ENCODE measurements at regions not wholly inside any gene's neighbourhood (a gene's known extent, or its start where the extent isn't known, plus 50 kb on each side); places are given as distances from the start of the nearest gene placed in this dataset.

DNA sequence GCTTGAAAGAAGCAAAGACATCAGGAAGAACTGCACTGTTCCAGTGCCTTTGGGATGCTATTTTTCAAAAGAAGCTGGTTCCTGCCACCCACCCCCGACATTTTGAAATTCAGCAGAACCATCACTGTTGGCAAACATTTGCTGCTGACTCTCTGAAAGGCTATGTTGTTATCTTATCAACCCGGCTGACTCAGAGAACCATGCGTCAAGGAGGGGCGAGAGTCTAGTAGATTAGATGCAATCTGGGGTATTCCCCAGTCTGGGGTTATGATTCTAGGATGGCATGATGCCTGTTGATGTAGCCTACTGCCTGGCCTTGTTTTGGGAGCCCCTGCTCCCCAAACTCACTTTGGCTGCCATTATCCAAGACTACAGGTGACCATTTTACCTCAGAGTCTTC is 267.8 kb upstream of the RUNX1 start:
- no peak for TF ChIP-seq ZNF274 (IDR thresholded peaks at IDR 0.05; ENCODE audit: low read depth, low read length)
- H3K4me3 ChIP-seq (ENCODE audit: low read length): no peak overlapping the region

DNA sequence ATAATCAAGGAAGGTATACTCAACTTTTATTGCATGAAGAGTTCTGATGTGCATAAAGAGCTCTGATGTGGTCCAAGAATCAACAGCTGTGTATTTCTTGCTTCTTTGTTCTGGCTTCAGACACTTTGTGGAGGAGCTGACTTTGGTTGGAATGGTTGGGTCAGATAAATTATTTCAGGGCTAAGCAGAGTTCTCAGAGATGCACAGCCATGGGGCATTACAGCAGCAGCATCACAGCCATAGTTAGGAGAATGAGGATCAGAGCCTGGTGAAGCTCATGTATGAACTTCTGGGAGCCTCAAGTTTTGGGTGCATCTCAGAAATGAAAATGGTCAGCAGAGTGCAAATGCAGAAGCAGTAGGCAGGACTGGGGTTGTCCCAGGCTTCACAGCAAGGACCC is 267.4 kb upstream of the RUNX1 start:
- no peak for TF ChIP-seq ZNF274 (IDR thresholded peaks at IDR 0.05; ENCODE audit: low read depth, low read length)
- H3K4me3 ChIP-seq (ENCODE audit: low read length): no peak overlapping the region

DNA sequence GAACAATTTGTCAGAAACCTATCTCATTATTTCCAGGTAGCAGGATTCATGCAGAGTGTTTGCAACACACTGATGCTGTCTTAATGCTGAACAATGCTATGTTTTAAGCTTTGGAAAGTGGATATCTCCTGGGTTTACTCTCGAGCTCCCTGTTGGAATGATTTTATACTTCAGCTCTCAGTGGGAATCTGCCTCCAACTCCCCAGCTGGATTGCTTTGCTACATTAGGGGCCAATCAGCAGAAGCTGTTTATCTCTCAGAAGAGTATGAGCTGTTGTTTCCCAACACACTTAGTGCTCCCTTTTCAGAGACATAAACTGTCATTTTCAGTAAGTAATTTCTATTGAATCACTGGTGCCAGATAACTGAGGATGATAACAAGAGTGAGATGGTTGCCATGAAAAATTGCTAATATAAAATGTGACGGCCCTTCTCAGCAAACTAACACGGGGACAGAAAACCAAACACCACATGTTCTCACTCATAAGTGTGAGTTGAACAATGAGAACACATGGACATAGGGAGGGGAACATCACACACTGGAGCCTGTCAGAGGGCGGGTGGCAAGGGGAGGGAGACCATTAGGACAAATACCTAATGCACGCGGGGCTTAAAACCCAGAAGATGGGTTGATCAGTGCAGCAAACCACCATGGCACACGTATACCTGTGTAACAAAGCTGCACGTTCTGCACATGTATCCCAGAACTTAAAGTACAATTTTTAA is 265.9 kb upstream of the RUNX1 start:
- H3K4me3 ChIP-seq (ENCODE audit: low read length): no peak overlapping the region
- TF ChIP-seq ZNF274 (IDR thresholded peaks at IDR 0.05; ENCODE audit: low read depth, low read length): no peak

DNA sequence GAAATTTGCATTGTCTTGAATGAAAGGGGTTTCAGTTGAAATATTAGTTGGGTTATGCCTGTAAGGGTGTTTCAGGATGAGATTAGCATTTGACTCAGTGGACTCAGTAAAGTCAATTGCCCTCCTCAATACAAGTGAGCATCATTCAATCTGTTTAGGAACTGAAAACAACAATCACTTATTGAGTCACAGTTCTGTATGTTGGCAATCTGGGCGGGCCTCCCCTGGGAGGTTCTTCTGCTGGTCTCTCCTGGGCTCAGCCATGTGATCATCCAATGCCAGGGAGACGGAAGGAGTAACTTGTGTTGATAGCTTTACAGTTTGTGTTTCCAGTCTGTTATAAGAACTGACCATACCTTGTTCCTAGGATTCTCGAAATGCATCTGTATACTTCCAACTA is 262.9 kb upstream of the RUNX1 start:
- H3K4me3 ChIP-seq (ENCODE audit: low read length): no peak overlapping the region
- no peak for TF ChIP-seq ZNF274 (IDR thresholded peaks at IDR 0.05; ENCODE audit: low read depth, low read length)

DNA sequence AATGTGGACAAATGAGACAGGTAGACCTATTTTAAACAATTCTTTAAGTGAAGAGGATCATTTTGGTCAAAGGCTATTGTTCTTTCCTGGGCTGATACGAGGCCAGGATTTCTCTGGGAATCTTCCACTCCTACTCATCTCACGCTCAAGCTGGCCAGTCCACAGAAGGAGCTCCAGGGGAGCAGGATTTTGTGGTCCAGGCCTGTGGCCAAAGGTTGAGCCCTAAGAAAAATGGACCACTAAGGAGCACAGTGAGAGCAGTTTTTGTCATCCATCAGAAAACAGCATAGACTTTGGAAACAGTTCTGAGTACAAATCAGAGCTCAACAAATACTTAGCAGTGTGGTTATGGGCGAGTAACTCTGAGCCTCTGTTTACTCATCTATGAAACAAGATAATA is 260.2 kb upstream of the RUNX1 start:
- no peak for TF ChIP-seq ZNF274 (IDR thresholded peaks at IDR 0.05; ENCODE audit: low read depth, low read length)
- H3K4me3 ChIP-seq (ENCODE audit: low read length): no peak overlapping the region

DNA sequence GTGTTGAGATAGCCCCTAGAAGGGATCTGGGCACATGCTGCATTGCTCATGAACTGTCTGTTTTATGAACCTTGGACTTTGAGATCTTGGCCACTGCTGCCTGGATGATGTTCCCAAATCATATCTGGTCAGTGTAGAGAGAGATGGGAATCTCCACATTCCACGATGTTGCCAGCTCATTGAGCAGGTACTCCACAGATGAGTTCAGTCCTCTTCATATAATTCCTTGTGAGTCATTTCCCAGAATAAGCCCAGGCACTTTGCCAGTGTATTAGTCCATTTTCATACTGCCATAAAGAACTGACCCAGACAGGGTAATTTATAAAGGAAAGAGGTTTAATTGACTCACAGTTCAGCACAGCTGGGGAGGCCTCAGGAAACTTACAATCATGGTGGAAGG is 254.0 kb upstream of the RUNX1 start:
- no peak for TF ChIP-seq ZNF274 (IDR thresholded peaks at IDR 0.05; ENCODE audit: low read depth, low read length)
- H3K4me3 ChIP-seq (ENCODE audit: low read length): no peak overlapping the region

DNA sequence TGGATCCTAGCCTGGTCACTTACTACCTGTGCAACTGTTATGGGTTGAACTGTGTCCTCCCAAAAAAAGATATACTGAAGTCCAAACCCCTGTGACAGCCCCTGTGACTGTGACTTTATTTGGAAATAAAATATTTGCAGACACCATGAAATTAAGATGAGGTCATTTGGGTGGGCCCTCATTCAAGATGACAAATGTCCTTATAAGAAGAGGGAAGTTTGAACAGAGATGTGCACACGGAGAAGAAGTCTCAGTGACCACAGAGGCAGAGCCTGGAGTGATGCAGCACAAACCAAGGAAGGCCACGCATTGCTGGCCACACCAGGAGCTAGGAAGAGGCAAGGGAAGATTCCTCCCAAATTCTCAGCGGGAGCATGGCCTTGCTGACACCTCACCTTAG is 249.7 kb upstream of the RUNX1 start:
- no peak overlapping the region for H3K4me3 ChIP-seq (ENCODE audit: low read length)
- TF ChIP-seq ZNF274 (IDR thresholded peaks at IDR 0.05; ENCODE audit: low read depth, low read length): no peak

DNA sequence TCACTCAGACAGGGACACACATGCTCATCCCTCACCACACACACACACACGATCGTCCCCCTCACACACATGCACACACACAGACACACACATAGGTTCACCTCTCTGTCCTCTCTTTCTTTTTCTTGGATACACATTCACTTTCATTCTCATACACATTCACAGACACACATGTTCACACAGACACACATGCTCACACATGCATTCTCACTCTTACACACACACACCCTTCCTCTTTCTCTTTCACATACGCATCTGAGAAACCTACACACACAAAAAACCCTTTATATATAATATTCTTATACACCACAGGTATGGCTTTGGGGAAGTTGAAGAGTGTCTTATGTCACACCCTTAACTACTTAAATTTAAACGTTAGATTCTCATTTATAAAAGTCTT is 248.6 kb upstream of the RUNX1 start:
- no peak overlapping the region for H3K4me3 ChIP-seq (ENCODE audit: low read length)
- TF ChIP-seq ZNF274 (IDR thresholded peaks at IDR 0.05; ENCODE audit: low read depth, low read length): no peak

DNA sequence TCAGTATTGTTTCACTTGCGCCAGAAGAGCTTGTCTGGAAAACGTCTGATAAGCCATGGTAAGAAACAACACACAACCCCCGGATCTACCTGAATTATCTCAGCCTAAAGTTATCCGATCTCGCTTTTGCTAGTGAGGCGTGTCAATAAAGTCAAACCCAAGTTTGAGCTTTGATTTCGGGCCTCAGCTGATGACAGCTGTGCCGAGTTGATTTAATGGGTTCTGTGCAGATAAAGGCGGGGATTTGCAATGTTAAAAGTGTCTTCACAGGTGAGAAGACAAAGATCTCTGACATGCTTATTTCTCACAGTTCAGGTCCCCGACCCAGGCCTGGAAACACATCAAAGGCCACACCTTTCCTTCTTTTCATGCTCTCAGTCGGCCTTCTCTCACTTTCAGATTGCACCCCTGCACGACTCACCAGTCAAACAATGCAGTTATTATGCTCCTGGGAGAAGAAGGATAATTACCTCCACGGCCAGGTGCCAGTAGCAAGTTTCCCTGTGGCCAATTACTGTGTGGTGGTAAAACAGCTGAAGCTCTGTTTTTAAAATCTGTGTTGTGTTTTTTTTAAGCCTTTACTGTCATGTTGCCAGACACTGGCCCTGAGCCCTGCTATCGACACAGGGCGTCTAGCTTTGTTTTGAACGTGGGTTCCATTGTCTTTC is 245.3 kb upstream of the RUNX1 start:
- TF ChIP-seq ZNF274 (IDR thresholded peaks at IDR 0.05; ENCODE audit: low read depth, low read length): no peak
- no peak overlapping the region for H3K4me3 ChIP-seq (ENCODE audit: low read length)

DNA sequence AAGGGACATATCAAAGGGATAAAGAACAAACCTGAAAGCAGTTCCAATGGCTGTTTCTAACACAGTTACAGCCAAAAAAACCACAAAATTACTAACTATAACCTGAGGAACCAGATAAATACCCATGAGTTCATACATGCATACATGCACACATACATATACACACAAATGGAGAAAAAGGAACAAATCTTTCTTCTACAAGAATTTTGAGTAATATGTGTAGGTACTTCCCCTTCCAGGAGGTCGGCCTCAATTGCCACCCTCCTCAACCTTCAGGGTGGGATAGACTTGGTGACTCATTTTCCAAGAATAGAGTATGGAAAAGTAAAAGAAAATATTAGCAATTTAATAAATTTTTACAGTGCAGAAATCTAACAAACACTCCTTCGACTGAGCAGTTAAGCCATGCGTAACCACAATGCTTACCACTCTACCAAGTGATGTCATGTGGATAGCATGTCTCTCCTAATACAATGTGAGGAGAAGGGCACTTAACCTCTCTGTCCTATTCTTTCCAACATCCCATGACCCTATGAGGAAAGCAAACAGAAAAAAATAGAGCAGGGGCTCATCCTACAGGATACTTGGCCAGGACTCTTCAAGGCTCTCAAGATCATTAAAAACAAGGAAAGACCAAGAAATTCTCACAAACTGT is 243.0 kb upstream of the RUNX1 start:
- H3K4me3 ChIP-seq (ENCODE audit: low read length): no peak overlapping the region
- no peak for TF ChIP-seq ZNF274 (IDR thresholded peaks at IDR 0.05; ENCODE audit: low read depth, low read length)

DNA sequence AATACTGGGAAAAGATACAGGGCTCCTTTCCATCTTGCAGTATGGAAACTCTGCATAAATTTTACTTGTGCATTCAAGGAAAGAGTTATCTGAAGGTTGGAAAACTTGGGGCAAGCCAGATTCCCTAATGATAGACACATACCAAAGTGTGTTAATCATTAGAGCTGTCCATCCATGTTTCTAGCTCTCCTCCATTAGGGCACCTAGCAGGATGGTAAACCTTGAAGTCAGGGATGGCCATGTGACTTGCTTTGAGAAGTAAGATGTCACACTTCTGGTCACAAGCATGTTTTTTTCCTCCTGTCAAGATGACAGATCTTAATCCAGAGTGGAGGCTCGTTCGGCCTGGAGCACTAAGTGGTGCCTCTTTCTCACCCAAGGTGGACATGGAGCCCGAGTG is 241.9 kb upstream of the RUNX1 start:
- H3K4me3 ChIP-seq (ENCODE audit: low read length): no peak overlapping the region
- no peak for TF ChIP-seq ZNF274 (IDR thresholded peaks at IDR 0.05; ENCODE audit: low read depth, low read length)

DNA sequence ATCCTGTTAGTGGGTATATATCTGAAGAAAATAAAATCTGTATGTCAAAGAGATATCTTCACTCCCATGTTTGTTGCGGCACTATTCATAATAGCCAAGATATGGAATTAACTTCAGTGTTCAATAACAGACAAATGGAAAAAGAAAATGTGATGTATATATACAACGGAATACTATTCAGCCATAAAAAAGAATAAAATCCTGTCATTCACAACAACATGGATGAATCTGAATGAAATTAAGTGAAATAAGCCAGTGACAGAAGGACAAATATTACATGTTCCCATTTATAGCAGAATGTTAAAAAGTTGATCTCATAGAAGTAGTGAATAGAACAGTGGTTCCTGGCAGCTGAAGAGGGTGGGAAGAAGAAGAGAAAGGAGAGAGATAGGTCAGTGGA is 239.1 kb upstream of the RUNX1 start:
- no peak for TF ChIP-seq ZNF274 (IDR thresholded peaks at IDR 0.05; ENCODE audit: low read depth, low read length)
- no peak overlapping the region for H3K4me3 ChIP-seq (ENCODE audit: low read length)

DNA sequence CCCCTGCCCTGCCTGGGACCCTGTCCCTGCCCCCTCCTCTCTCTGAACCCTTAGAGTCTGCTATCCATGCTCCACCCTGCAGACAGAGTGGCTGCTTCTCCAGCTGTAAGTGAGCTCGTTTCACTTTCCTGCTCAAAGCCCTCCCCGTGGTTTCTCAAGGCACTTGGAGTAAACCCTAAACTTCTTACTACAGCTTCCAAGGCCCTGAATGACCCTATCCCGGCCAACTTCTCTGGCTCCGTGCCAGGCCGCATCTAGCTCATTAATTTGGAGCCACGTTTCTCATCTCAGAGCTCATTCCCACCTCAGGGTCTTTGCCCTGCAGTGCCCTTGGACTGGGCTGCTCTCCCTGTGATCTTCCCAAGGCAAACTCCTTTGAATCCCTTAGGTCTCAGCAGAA is 235.1 kb upstream of the RUNX1 start:
- no peak overlapping the region for H3K4me3 ChIP-seq (ENCODE audit: low read length)
- TF ChIP-seq ZNF274 (IDR thresholded peaks at IDR 0.05; ENCODE audit: low read depth, low read length): no peak

DNA sequence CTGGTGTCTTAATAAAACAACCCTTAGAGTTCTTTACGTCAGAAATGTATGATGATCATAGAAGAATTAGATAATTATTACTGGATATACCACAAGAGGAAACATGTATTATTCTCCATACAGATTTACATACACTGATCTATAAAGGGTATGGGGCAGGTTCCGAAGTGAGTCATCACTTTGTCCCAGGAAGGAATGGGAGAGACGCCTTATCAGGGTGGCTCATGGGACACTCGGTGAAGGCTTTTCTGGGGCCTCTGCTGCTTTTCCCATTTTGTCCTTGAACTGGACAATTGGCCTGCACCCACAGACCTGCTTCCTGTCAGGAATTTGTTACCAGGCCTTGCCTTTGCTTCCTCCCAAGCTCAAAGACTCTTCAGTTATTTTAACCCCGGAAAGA is 233.8 kb upstream of the RUNX1 start:
- TF ChIP-seq ZNF274 (IDR thresholded peaks at IDR 0.05; ENCODE audit: low read depth, low read length): no peak
- H3K4me3 ChIP-seq (ENCODE audit: low read length): no peak overlapping the region

DNA sequence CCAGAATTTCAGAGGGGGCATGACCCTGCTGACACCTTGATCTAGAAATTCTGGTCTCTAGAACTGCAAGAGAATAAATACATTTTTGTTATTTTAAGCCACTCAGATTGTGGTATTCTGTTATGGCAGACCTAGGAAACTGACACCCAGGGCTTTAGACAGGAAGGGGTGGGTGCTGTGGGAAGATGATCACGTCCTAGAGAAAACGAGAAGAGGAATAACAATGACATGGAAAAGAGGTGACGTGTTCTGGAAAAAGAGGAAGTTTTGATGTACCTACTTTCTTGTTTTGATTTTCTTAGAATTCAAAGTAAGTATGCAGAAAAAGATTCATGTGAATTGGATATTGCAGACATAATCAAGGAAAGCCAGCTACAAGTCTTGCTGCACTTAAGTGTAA is 232.9 kb upstream of the RUNX1 start:
- TF ChIP-seq ZNF274 (IDR thresholded peaks at IDR 0.05; ENCODE audit: low read depth, low read length): no peak

More for the DNA sequence above, 232.9 kb upstream of the RUNX1 start:
- H3K4me3 ChIP-seq (ENCODE audit: low read length): no peak overlapping the region

Measured in GM08714 (cell line).